Thymus (tissue), 11 donors: ENCODE measurements at regions not wholly inside any gene's neighbourhood (a gene's known extent, or its start where the extent isn't known, plus 50 kb on each side); places are given as distances from the start of the nearest gene placed in this dataset.

Source experiments
- DNase-seq, 9 donors: peaks; one replicate each; pipeline ENCODE4 v3.0.0-alpha.2; 2013; ENCODE audit warnings: low spot score in 9 of 9, low read depth in 6 of 9, missing footprints in 1 of 9
- H3K27ac ChIP-seq, 2 donors: one replicate each; pipeline ENCODE4 v1.5.1; 2013; ENCODE audit warnings: control low read depth in 1 of 2, low read depth in 1 of 2, low read length in 1 of 2, mild to moderate bottlenecking in 1 of 2, moderate library complexity in 1 of 2
- H3K27me3 ChIP-seq, 2 donors: one replicate each; pipeline ENCODE4 v1.5.1; 2013; ENCODE audit warnings: low read length in 1 of 2; ENCODE audit not compliant: control insufficient read depth in 2 of 2, insufficient read depth in 1 of 2
- H3K36me3 ChIP-seq, 2 donors: one replicate each; pipeline ENCODE4 v1.5.1; 2013; ENCODE audit warnings: low read length in 1 of 2, mild to moderate bottlenecking in 1 of 2, moderate library complexity in 1 of 2; ENCODE audit not compliant: control insufficient read depth in 2 of 2, insufficient read depth in 2 of 2
- H3K4me1 ChIP-seq, 2 donors: one replicate each; pipeline ENCODE4 v1.5.1; 2013; ENCODE audit warnings: low read length in 2 of 2; ENCODE audit not compliant: control insufficient read depth in 2 of 2, insufficient read depth in 2 of 2
- H3K4me3 ChIP-seq, 2 donors: one replicate each; pipeline ENCODE4 v1.5.1; 2013; ENCODE audit warnings: low read length in 2 of 2, control low read depth in 1 of 2, mild to moderate bottlenecking in 1 of 2
- H3K9me3 ChIP-seq, 2 donors: one replicate each; pipeline ENCODE4 v1.5.1; 2013; ENCODE audit warnings: low read length in 1 of 2, mild to moderate bottlenecking in 1 of 2; ENCODE audit not compliant: control insufficient read depth in 2 of 2, insufficient read depth in 1 of 2
- WGBS: extraction: QIAGEN DNeasy Blood & Tissue Kit; methylation state at CpG from one replicate; pipeline ENCODE4 v1.1.7; 2013; 5-methylcytosine and 5-hydroxymethylcytosine counted together
- donor health status: healthy.

DNA sequence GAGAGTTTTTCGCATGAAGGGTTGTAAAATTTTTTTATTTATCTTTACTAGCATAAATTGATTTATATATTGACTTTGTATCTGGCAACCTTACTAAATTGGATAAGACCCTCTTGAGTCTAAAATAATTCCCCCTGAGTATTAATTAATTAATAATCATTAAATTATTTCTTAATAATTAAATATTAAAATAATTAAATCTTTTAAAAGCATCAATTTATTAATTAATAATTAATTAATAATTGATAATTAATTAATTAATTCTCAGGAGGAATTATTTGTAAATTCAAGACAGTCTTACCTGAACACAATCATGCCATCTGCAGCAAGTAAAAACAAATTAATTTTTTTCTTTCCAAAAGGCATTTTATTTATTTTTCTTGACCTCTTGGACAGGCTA lies 370.4 kb upstream of the PTPRD start:
- no peak overlapping the region for H3K4me3 ChIP-seq
- 96% methylated on average over 1 of the region's 1 CpG for WGBS
- H3K27me3 ChIP-seq, result no peaks in the 10 kb centered on the region
- H3K27ac ChIP-seq, result no peak overlapping the region
- H3K36me3 ChIP-seq, result no peaks in the 10 kb centered on the region
- H3K9me3 ChIP-seq, result peaks cover 0 to 7% of the 10 kb centered on the region in 2 donors
- DNase-seq, result no peak
- no peaks in the 10 kb centered on the region for H3K4me1 ChIP-seq

DNA sequence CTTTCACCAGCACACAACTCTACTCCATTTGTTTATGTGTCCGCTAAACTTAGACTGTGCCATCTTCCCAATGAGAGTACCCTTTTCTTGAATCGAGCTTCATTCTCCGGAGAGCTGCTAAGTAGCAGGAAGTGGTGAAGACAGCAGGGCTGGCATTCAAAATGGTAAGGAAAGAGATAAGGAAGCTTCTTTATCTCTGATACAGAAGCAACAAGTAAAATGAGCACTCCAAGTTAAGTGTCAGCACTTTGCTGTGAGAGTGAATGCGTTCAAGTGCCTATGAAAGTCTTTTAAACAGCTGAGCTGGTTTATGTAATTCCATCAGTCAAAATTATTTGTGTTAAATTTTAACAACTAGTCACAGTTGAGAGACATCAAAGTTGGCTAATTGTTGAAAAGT lies 386.8 kb upstream of the PTPRD start:
- no peak overlapping the region for H3K27ac ChIP-seq
- H3K9me3 ChIP-seq, result no peaks in the 10 kb centered on the region
- H3K4me3 ChIP-seq, result no peak overlapping the region
- no peaks in the 10 kb centered on the region for H3K4me1 ChIP-seq
- no peaks in the 10 kb centered on the region for H3K36me3 ChIP-seq
- no peaks in the 10 kb centered on the region for H3K27me3 ChIP-seq
- WGBS, result 90% methylated on average over 4 of the region's 4 CpGs
- no peak for DNase-seq

- H3K9me3 ChIP-seq, result no peaks in the 10 kb centered on the region
- no peak overlapping the region for H3K4me3 ChIP-seq
- no peaks in the 10 kb centered on the region for H3K4me1 ChIP-seq
- no peaks in the 10 kb centered on the region for H3K27me3 ChIP-seq
- DNase-seq, result no peak
- H3K36me3 ChIP-seq, result no peaks in the 10 kb centered on the region
- no peak overlapping the region for H3K27ac ChIP-seq
These were observed 388.7 kb upstream of the PTPRD start for GRCh38 chr9:11001546-11001945.

DNA sequence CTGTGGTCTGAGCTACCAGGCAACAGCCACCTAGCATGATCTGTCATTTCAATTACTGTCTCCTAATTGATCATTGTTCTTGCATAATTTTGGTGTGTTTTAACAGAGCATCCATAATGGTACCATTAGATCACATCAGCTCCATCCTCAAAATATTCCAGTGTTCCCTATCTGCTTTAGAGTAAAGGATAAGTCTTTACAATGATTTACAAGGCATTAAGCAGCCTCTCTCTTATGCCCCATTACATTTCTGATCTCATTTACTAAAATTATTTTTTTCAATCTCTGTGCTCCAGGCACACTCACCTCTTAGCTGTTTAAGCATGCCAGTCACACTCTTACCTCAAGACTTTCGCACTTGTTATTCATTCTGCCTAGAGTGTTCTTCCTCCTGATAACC lies 389.9 kb upstream of the PTPRD start:
- no peaks in the 10 kb centered on the region for H3K27me3 ChIP-seq
- no peak overlapping the region for H3K27ac ChIP-seq
- H3K4me1 ChIP-seq, result no peaks in the 10 kb centered on the region
- no peaks in the 10 kb centered on the region for H3K9me3 ChIP-seq
- 0% methylated on average over 1 of the region's 1 CpG for WGBS
- no peaks in the 10 kb centered on the region for H3K36me3 ChIP-seq
- no peak overlapping the region for H3K4me3 ChIP-seq
- no peak for DNase-seq

DNA sequence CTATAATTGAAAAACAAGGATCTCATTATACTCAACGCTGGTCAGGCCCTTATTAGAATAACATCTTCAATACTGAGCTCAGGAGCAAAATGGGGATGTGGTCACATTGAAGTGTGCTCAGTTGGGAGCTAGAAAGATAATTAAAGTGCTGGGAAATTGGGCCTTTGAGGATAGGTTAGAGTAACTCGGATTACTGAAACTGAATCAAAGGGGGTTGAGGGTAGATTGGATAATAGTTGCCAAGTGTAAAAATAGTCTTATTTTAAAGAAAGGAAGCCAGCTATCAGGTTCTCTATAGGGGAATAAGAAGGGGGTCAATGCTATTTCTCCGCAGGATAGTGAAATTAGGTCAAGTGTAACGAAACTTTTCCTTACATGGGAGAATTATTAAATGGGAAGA lies 391.0 kb upstream of the PTPRD start:
- no peaks in the 10 kb centered on the region for H3K36me3 ChIP-seq
- no peak for DNase-seq
- H3K4me1 ChIP-seq, result no peaks in the 10 kb centered on the region
- WGBS, result 91% methylated on average over 4 of the region's 4 CpGs
- no peaks in the 10 kb centered on the region for H3K27me3 ChIP-seq
- H3K27ac ChIP-seq, result no peak overlapping the region
- H3K4me3 ChIP-seq, result no peak overlapping the region
- H3K9me3 ChIP-seq, result no peaks in the 10 kb centered on the region

DNA sequence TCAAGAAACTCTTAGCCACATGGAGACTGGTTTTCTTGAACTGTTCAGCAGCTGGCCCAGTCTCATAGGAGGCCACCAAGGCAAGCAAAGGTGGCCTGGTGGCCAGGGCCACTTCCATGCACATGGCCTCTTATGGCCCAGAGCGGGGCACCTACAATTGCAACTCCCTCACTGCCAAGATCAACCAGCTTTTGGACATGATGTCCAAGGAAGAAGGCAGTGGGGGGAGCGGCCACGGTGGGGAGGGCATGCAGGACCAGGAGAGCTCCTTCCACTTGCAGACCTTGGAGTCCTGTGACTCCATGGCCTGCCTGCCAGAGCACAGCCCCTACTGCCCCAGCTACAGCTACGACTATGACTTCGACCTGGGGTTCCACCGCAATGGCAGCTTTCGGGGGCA lies 398.9 kb upstream of the PTPRD start:
- WGBS, result 97% methylated on average over 7 of the region's 7 CpGs
- no peak overlapping the region for H3K4me3 ChIP-seq
- no peaks in the 10 kb centered on the region for H3K36me3 ChIP-seq
- no peaks in the 10 kb centered on the region for H3K4me1 ChIP-seq
- no peaks in the 10 kb centered on the region for H3K27me3 ChIP-seq
- no peak for DNase-seq
- no peak overlapping the region for H3K27ac ChIP-seq
- H3K9me3 ChIP-seq, result peaks cover 0 to 20% of the 10 kb centered on the region in 2 donors

DNA sequence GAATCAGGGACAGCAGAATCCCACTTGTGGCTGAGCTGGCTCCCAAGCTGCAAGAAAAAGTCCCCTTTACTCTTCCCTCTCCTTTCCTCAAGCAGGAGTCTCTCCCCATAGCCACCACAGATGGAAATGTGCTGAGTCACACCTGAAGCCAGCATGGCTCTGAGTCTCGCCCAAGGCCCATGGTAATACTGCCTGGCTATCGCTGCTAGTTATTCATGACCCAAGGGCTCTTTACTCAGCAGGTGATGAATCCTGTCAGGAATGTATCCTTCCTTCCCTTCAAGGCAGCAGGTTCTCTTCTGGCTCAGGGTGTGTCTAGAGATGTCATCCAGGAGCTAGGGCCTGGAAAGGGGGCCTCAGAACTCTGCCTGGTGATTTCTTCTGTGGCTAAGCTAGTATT lies 403.3 kb upstream of the PTPRD start:
- no peak for DNase-seq
- H3K27me3 ChIP-seq, result no peaks in the 10 kb centered on the region
- H3K27ac ChIP-seq, result no peak overlapping the region
- H3K36me3 ChIP-seq, result no peaks in the 10 kb centered on the region
- H3K9me3 ChIP-seq, result peaks cover 0 to 21% of the 10 kb centered on the region in 2 donors
- H3K4me1 ChIP-seq, result no peaks in the 10 kb centered on the region
- WGBS, result 97% methylated on average over 2 of the region's 2 CpGs
- H3K4me3 ChIP-seq, result no peak overlapping the region

GRCh38 chr9:11023201-11023600 lies 410.4 kb upstream of the PTPRD start:
- DNase-seq, result no peak
- H3K4me3 ChIP-seq, result no peak overlapping the region
- no peak overlapping the region for H3K27ac ChIP-seq
- no peaks in the 10 kb centered on the region for H3K36me3 ChIP-seq
- H3K27me3 ChIP-seq, result no peaks in the 10 kb centered on the region
- 92% methylated on average over 2 of the region's 2 CpGs for WGBS
- H3K4me1 ChIP-seq, result no peaks in the 10 kb centered on the region
- H3K9me3 ChIP-seq, result peaks cover 0 to 8% of the 10 kb centered on the region in 2 donors

DNA sequence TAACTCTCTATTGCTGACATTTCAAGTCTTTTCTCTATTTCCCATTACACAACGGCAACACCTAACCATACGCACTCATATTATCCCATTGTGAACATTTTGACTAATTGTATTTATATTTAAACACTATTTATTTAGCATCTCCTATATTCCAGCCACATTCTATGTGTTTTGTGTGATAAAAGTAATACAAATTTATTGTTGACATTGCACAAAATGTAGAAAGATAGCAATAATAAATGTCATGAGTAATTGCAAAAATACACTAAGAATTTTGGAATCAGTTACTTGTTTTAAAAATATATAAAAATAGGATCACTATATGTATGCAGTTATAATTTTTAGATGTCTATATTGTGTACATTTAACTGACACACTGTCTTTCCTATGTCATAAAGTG lies 413.0 kb upstream of the PTPRD start:
- DNase-seq, result no peak
- Histone ChIP-seq H3K4me1 (no peaks in the 10 kb centered on the region), H3K27ac (no peak overlapping the region), H3K27me3 (no peaks in the 10 kb centered on the region), H3K36me3 (no peaks in the 10 kb centered on the region), H3K9me3 (peaks cover 0 to 8% of the 10 kb centered on the region in 2 donors), H3K4me3 (no peak overlapping the region)
- WGBS, result 96% methylated on average over 2 of the region's 2 CpGs

DNA sequence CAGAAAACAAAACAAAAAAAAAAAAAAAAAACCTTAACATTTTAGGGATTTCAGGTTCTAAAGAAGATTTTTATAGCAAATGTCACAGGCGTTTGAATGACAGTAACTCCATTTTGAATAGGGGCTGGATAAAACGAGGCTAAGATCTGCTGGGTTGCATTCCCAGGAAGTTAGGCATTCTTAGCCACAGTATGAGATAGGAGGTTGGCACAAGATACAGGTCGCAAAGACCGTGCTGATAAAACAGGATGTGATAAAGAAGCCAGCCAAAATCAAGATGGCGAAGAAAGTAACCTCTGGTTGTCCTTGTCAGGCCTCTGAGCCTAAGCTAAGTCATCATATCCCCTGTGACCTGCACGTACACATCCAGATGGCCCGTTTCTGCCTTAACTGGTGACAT lies 425.6 kb upstream of the PTPRD start:
- Histone ChIP-seq H3K4me3 (no peak overlapping the region), H3K9me3 (peaks cover 0 to 3% of the 10 kb centered on the region in 2 donors), H3K36me3 (no peaks in the 10 kb centered on the region), H3K27ac (no peak overlapping the region), H3K27me3 (no peaks in the 10 kb centered on the region), H3K4me1 (no peaks in the 10 kb centered on the region)
- WGBS, result 89% methylated on average over 7 of the region's 7 CpGs
- DNase-seq, result no peak
